Activated CD8-positive, alpha-beta memory T cell treated with anti-CD3 and anti-CD28 coated beads for 4 hours (primary cell): ENCODE measurements at regions not wholly inside any gene's neighbourhood (a gene's known extent, or its start where the extent isn't known, plus 50 kb on each side); places are given as distances from the start of the nearest gene placed in this dataset.
A peak's percentile ranks its signal among the peaks of the same experiment; 100 is the strongest.

Source experiments
- DNase-seq, 2 donors: peaks; one replicate each; pipeline ENCODE4 v3.0.0-alpha.2; 2020; ENCODE audit warnings: low read depth in 2 of 2

DNA sequence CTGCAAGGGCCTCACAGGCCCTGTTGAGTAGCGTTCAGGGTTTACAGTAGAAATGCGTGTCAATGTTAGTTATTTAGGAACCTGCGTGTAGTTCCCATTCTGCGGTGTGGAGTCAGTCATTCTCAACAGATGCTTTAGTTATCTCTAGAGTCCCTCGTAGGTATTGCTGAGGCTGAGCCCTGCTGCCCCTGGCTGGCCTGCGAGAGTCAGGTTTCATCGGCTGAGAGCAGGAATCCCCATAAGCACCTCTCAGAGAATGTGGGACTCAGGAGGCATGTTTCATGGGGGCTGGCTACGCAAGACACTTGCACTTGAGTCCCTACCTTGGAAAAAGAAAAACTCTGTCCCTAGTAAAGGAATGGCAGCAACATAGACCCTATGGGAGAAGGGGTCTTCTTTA lies 347.5 kb upstream of the ASIC2 start:
- no peak for DNase-seq

DNA sequence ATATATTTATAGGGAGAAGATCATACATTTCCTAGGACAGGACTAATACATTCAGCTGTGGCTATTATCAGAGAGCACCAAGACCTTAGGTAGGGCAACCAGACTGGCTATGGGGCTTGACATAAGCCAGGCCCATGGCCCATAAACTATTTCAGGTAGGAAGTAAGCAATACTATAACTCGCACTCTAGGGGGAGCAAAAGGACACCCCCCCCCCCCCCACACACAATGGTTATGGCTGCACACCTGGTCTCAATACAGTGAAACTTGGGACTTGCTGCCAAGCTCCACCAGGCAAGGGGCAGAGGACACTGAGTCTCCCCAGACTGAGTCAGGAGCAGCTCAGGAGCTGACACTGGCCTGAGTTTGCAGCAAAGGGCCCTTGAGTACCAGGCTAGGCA lies 348.9 kb upstream of the ASIC2 start:
- DNase-seq, result no peak

DNA sequence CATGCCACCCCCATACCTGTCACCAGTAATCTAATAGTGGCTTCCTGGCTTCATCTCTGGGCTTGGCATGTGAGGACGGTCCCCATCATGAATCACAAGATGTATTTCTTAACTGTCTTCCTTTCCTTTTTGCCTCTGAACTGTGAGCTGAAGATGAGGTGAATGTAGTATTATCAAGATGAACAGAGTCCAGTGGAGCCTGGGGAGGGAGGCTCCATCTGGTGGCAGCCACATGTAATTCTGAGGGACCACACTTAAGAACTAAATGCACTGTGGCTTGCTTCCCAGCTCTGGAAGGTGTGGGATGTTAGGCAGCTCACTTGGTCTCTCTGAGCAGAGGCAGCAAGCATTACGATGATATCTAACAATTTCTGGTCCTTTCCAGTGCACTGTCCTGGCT lies 354.9 kb upstream of the ASIC2 start:
- DNase-seq, result no peak

DNA sequence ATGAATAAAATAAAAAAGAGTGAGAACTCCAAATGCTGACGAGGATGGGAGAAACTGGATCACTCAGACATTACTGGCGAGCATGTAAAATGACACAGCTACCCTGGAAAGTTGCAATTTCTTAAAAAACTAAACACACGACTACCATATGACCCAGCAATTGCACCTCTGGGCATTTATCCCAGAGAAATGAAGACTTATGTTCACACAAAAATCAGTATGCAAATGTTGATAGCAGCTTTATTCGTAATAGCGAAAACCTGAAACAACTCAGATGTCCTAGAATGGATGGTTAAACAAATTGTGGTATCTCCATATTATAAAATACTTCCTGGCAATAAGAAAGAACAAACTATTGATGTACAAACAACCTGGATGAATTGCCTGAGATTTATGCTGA lies 357.2 kb upstream of the ASIC2 start:
- no peak for DNase-seq

DNA sequence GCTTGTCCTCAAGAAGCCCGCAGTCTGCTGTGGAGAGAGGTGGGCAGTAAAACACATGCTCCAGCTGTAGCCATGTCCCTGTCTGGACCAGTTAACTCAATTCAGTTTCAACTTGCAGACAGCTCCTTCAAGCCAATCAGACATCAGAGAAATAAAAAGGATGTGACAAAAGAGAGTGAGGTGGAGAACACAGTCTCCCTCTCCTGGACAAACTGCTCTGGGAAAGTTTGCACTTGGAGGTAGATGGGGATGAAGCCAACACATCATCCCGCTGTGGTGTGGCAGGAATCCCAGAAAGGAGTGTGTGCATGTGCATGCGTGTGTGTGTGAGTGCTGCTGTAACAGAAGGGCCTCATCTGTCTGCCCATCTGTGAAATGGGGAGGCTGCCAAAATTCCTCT lies 358.6 kb upstream of the ASIC2 start:
- no peak for DNase-seq

DNA sequence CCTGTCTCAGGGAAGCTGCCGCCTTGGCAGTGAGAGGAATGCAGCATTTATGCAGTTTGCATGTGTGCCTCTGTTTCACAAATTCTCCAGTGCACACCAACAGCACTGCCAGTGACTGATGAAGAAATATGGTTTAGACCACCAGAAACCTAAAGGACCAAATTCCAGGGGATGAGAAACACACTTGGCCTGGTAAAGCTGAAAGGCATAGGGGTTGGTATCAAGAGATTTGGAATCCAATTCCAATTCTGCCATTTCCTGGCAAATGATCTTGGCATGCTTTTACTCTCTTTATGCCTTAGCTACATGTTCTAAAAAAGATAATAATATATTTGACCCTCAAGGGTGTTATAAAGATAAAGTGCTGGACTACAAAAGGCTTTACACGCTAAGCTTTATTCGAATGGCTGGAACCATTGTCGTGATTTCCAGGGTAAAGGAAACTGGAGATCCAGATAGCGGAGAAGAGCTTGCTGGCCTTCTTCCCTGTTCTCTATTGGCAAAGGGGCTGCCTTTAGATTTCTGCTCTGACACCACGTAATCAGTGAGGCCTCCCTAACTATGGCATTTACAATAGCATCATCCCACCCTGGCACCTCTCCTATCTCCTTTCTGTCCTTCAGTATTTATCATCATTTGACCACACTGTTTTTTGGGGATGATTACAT lies 359.8 kb upstream of the ASIC2 start:
- DNase-seq, result no peak

DNA sequence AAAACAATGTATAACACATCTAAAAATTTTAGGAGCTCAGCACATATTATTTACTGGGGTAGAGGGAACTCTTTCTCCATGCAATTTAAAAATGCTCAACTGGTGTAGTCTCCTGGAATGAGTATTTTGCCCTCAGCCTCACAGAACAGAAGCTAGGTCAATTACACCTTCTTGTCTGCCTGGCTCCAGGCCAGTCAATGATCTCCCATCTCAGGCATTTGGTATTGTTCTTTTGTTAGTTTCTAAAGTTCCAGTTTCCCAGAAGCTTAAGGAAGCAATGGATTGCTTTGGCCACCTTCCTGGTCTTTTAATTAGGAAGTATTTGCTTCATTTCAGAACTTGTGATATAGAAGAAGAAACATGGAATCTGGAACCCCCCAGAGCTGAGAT lies 360.3 kb upstream of the ASIC2 start:
- DNase-seq, result no peak

DNA sequence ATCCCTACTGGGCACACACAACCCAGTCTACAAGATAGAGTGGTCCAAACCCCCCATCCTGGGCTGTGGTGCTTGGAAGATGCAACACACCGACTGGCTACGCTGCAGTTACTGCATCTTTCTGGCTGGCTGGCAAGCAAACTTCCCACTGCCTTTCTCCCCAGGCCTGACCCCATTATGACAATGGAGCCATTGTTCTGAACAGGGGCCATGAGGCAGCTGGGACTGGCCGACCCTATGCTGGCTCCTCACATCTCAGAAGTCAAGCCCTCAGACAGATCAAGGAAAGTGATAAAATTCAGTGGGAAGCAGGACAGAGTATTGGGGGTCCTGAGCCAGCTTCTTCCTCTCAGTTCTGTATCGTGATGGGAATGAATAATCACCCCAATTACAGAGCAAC lies 364.1 kb upstream of the ASIC2 start:
- no peak for DNase-seq

DNA sequence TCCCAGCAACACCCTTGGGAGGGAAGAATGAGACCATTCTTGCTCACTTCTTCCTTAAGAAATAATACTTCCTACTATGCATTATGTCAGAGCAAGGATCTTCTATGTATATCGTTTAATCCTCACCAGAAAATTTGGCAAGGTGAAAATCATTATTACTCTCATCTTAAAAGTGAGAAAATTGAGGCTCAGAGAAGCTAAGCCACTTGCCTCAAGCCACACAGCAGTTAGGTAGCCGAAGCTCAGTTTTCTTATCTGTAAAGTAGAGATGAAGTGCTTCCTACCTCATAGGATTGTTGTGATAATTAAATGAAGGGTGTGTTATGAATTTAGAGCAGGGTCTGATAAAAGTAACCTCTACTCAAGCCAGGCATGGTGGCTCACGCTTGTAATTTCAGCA lies 368.9 kb upstream of the ASIC2 start:
- DNase-seq, result no peak

DNA sequence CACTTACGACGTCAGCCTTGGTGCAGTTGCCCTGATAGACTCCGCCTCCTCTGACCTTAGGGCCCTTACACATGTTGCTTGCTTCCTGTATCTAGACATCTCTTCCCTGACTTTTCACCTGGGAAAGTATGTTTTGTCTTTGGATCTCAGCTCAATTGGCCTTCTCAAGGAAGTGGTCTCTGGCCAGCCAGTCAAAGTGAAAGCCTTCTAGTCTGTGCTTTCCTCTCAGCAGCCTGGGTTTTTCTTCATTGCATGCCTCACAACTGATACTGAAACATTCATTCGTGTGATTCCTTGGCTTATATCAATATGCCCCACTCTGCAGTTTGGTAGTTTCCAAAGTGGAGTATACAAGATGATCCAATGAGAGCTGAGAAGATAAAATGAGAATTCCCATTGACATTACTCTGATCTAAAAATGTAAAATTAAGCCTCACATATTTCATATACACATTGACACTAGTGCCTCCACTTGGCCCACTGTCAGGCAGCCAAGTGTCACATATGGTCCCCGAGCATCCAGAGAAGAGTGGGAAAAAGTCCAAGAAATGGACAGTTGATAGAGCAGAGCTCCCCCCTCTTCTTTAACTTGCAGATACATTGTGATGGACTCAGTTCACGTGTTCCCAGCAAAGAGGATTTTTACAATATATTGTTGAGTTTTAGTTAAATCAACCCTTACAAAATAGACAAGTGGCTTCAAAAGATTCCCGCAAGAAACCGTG lies 371.2 kb upstream of the ASIC2 start:
- DNase-seq, result no peak

DNA sequence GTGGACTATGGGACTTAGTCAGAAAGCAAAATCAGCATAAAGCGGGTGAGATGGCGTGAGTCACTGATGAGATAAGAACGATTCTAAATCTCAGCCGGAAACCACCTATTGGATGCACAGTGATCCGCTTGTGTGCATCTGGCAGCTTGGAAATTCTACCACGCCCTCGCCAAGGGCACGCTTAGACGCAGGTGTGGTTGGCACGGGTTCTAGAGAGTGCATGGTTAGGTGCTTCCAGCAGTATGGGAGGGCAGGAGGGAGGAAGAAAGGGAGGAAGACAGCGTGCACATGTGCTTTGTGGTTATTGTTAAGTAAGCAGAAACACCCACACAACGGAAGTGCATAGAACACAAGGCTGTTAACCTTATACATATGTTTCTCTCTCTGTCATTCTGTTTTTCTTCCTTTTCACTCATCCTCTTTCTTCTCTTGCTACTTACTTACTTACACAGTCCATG lies 374.0 kb upstream of the ASIC2 start:
- peak in 1 of 2 donors; percentile 7 for DNase-seq

DNA sequence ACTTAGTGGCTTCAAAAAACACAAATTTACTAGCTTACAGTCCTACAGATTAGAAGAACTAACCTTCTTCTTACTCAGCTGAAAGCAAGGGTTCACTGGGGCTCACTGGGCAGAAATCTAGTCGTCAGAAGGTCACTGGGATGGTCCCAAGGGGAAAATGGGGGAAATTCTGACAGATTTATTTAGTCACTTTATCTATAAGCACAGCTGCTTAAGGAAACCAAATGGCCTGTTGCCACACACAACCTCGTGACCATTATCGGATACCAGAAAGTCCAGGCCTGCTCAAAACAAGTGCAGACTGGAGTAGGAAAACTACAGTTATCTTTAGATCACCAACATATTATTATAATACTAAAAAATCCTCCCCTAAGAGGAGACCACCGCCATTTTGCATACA lies 374.6 kb upstream of the ASIC2 start:
- DNase-seq, result no peak

DNA sequence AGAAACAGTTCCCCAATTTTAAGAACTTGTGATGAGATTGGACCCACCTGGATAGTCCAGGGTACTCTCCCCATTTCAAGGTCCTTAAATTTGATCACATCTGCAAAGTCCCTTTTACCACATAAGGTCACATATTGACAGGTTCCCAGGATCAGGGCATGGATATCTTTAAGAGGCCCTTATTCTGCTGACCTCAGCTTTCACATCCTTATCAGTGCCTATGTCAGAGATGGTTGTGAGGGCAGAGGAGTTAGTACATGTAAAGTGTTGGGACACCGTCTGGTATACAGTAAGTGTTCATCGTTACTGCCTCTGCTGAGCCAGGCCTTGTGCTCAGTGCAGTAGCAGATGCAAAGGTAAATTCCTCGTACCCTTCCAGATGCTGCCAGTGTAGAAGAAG lies 375.4 kb upstream of the ASIC2 start:
- no peak for DNase-seq

DNA sequence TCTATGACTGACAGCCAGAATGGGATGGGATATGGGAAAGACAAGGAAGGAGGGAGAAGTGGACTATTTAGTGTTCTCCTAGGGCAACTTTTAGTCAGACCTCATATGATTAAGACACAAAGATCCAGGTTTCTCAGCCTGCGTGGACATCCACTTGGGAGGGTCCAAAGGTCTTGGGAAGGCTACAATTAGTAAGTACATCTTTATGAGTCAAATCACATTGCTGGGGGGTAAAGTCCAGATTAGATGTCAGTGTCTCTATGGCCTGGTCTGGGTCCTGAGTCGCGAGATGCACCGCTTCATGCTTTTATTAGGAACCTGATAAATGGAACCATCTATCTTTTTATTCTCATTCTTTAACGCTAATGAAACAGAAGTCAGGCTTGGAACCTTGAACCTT lies 378.4 kb upstream of the ASIC2 start:
- no peak for DNase-seq

DNA sequence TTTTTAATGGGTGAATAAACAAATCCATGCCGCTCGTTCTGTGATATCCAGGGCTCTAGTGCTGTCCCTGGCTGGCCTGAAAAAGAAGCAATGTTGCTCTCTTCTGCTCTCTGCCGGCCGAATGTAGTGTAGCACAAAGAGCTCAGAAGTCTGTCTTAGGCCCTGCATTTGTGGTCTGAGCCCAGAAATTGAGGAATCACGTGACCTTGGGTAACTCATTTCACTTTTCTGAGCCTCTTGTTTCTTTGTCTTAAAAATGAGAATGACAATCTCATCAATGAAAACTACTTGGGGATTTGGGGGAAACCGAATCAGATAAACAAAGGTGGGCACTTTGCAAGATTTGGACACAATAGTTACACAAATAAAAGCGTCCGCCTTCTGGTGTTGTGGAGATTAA lies 381.6 kb upstream of the ASIC2 start:
- DNase-seq, result no peak

DNA sequence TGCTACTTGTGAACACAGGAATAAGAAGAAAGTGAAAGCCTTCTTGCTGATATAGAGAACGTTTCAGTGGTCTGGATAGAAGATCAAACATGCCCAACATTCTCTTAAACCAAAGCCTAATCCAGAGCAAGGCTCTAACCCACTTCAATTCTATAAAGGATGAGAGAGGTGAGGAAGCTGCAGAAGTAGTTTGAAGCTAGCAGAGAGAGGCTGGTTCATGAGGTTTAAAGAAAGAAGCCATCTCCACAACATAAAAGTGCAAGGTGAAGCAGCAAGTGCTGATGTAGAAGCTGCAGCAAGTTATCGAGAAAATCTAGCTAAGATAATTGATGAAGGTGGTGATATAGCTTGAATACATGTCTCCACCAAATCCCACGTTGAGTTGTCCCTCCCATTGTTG lies 383.3 kb upstream of the ASIC2 start:
- no peak for DNase-seq

DNA sequence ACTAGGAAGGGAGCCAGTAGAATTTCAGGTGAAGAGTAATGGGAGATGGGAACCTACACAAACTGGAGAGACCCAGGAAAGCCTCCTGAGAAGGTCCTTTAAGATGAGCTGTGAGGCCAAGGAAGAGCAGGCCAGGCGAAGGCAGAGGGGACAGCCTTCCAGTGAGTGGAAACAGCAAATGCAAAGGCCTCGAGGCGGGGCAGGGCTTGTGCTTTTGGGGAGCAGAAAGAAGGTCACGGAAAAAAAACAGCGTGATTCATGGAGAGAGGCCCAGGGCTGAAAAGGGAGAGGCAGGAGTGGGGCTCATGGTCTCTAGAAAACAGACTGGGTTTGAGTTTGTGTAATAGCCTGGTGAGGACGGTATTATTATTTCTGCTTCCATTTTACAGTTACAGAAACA lies 386.5 kb upstream of the ASIC2 start:
- no peak for DNase-seq

DNA sequence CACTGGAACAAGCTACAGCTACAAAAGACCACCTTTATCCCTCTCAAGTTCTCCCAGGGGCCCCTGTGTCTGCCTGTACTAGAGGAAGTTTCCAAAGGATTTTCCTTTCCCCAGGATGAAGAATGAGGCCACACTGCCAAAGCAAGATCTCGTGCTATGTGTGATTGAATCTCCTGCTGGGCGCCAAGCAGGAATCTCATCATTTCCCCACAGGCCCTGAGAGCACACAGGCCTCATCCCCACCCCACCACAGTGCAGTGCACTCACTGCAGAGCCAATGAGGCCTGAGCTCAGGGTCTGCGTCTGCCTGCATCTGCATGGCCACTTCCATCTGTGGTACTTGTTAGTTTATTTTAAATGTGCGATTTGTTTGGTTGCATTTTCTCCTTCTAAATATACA lies 387.4 kb upstream of the ASIC2 start:
- no peak for DNase-seq

DNA sequence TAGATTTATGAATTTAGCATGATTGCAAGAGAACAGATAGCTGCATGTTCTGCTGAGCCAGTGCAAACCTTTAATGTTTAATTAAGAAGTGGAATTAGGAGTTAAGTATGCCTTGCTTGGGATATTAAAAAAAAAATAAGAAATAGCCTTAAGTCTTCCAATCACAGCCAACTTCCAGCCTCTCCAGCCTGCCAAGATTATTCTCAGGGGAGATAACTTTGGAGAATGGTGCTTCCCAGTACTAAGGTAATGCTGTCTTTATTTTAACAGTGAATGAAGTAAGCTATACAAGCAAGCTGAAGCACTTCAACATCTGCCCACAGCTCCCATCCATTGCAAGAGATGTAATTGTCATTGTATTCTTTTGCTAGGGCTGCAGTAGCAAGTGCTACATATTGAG lies 389.5 kb upstream of the ASIC2 start:
- DNase-seq, result no peak

DNA sequence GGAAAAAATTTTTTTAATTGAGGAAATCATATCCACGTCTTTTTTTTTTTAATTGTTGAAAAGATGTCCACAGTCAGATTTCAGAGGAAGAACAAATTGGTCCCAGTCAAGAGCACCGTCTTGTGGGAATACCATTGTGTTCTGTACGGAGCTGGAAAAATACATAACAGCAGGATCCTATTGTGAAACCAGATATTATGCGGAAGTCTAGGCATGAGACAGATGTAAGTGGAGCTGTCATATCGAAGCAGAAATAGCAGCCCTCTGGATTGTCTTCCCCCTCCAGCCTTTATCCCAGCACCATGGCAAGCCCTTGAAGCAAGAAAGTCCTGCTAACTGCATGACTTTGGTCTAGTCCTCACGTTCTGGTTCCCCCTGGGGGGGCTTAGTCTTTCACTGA lies 391.6 kb upstream of the ASIC2 start:
- DNase-seq, result no peak

DNA sequence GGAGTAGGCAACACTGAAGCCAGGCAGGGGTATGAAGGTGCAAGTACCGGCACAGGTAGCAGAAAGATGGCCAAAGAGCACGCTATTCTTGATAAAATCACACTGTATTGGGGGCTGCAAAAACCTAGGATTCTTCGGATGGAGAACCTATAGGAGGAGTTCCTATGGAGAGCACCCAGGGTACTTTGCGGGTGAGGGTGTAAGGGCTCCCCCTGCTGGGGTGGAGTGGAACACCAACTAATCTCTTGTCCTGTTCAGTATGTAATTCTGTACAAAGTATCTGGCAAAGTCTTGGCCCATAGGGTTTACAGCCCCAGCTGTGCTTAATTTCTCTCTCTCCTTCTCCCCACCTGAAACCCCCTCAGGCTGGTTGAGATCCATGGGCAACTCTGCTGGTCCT lies 393.1 kb upstream of the ASIC2 start:
- DNase-seq, result no peak

DNA sequence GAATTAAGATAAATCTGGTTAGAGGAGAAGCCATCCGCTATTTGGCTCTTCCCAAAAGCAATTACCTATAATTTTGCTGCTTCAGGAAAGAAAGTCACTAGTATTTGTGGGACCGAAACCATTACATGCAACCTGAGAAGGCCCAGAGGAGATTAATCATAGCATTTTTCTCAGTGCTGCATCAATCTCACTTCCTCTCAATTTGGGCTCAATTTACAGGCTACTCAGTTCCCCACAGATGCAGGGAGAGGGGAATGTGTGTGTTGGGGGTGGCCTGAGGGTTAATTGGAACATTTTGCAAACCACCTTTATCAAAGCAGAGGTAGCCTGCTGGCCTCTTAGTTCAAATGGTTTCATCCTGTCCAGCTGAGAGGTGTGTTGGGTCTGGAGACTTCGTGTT lies 394.7 kb upstream of the ASIC2 start:
- no peak for DNase-seq

DNA sequence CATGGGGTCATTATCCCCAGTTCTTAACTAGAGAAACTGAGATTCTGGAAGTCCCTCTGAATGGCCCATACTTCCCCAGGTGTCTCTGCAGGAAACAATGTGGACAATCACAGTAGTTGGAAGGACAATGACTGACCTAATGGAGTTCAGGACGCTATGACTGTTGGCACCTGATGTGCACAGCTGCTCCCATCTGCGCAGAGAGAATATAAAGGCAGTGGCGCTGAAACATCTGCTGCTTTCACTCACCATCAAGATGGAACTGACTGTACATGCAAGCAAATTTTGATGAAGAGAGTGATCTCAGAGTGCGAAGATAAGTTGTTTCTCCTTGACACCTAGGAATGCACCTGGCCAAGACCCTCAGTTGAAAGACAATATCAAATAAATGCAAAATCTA lies 395.7 kb upstream of the ASIC2 start:
- no peak for DNase-seq

DNA sequence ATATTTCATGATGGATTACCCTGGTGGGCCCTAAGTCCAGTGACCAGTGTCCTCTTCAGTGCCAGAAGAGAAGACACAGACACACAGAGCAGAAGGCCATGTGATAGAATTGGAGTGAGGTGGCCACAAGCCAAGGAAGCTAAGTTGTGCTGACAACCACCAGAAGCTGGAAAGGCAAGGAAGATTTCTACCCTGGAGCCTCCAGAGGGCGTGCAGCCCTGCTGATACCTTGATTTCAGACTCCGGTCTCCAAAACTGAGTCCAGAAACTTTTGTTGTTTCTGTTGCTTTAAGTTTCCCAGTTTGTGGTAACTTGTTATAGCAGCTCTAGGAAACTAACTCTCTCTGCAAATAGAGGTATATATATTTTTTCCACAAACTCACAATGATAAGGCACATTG lies 396.6 kb upstream of the ASIC2 start:
- no peak for DNase-seq
